ENCODE measurements at regions not wholly inside any gene's neighbourhood (a gene's known extent, or its start where the extent isn't known, plus 50 kb on each side); places are given as distances from the start of the nearest gene placed in this dataset.

GRCh38 chr20:43375591-43375990 is 82.1 kb upstream of the SRSF6 start:
- TF ChIP-seq CTCF (IDR thresholded peaks at IDR 0.05; ENCODE audit: low read depth, low read length, missing input control) (no peak), JUND (IDR thresholded peaks at IDR 0.05) (no peak), GABPA (IDR thresholded peaks at IDR 0.05 in 1 of 2, conservative IDR thresholded peaks at IDR 0.05 in 1 of 2) (no peak), RXRA (IDR thresholded peaks at IDR 0.05) (no peak), MAX (IDR thresholded peaks at IDR 0.05) (no peak), EGR1 (IDR thresholded peaks at IDR 0.05; ENCODE audit: low read depth in 2 of 2) (no peak), SP1 (IDR thresholded peaks at IDR 0.05) (no peak), RAD21 (IDR thresholded peaks at IDR 0.05) (no peak), TAF1 (conservative IDR thresholded peaks at IDR 0.05) (no peak), REST (IDR thresholded peaks at IDR 0.05) (no peak), HNF4G (IDR thresholded peaks at IDR 0.05) (no peak), ATF3 (IDR thresholded peaks at IDR 0.05) (no peak), YY1 (IDR thresholded peaks at IDR 0.05) (no peak)
